Bronchial epithelial cell (primary cell): ENCODE measurements at regions not wholly inside any gene's neighbourhood (a gene's known extent, or its start where the extent isn't known, plus 50 kb on each side); places are given as distances from the start of the nearest gene placed in this dataset.

Source experiments
- DNase-seq: peaks from one replicate; pipeline ENCODE4 v3.0.0-alpha.2; 2010; ENCODE audit warnings: low read depth
- FAIRE-seq: peaks from 2 replicates; lab custom pipeline; 2011; peaks lifted over from hg19 to GRCh38; lab: Jason Lieb, UNC
- H3K27me3 ChIP-seq: 2 replicates; pipeline ENCODE4 v1.5.1; 2011; ENCODE audit warnings: low read length; ENCODE audit not compliant: control insufficient read depth, insufficient read depth
- H3K36me3 ChIP-seq: 2 replicates; pipeline ENCODE4 v1.5.1; 2011; ENCODE audit warnings: low read length; ENCODE audit not compliant: control insufficient read depth, insufficient read depth
- H3K4me3 ChIP-seq: 2 replicates; pipeline ENCODE4 v1.5.1; 2011; ENCODE audit warnings: mild to moderate bottlenecking, low read depth, low read length, control low read depth
- TF ChIP-seq, protein P1 (sequence below): IDR thresholded peaks from 2 replicates; pipeline ENCODE4 v1.5.1; 2011; ENCODE audit warnings: mild to moderate bottlenecking, moderate library complexity, low read length, control low read depth, inconsistent platforms; ENCODE audit not compliant: insufficient read depth, severe bottlenecking

DNA sequence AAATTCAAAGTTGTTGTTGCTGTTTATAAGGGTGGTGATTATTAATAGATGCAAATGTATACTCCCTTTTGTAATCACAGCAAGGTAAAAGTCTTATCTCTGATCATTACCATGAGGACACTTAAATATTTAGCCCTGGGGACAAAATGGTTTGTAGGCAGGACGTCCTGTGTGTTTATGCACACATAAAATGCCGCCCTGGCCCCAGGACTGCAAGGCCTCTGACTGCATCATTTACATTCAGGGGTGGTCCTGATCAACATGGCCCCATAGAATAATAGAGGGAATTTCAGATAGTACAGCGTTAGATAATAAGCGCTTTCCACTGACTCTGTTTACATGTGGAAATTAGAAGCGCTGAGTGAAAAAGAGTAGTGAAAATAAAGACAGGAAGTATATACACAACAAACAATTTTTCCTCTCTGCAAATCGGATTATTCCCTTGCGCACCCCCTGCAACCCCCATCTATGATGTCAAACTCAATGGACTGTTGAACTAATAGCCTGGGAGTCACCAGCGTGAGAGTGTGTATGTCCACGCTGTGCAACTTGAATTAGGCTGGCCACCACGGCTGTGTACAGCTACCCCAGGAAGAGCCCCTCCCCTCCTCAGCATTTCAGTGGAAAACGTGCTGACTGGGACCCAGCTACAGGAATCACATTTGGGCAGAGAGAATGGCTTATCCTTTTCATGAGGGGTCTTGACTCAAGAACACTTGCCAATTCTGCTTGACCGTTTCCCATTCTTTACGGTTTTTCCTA lies 291.5 kb downstream of the SOX11 start:
- H3K36me3 ChIP-seq: no peaks in the 10 kb centered on the region
- no peak overlapping the region for H3K4me3 ChIP-seq
- DNase-seq: no peak
- TF ChIP-seq, protein P1, sequence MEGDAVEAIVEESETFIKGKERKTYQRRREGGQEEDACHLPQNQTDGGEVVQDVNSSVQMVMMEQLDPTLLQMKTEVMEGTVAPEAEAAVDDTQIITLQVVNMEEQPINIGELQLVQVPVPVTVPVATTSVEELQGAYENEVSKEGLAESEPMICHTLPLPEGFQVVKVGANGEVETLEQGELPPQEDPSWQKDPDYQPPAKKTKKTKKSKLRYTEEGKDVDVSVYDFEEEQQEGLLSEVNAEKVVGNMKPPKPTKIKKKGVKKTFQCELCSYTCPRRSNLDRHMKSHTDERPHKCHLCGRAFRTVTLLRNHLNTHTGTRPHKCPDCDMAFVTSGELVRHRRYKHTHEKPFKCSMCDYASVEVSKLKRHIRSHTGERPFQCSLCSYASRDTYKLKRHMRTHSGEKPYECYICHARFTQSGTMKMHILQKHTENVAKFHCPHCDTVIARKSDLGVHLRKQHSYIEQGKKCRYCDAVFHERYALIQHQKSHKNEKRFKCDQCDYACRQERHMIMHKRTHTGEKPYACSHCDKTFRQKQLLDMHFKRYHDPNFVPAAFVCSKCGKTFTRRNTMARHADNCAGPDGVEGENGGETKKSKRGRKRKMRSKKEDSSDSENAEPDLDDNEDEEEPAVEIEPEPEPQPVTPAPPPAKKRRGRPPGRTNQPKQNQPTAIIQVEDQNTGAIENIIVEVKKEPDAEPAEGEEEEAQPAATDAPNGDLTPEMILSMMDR: no peak
- H3K27me3 ChIP-seq: no peaks in the 10 kb centered on the region
- FAIRE-seq: peak; percentile 47

DNA sequence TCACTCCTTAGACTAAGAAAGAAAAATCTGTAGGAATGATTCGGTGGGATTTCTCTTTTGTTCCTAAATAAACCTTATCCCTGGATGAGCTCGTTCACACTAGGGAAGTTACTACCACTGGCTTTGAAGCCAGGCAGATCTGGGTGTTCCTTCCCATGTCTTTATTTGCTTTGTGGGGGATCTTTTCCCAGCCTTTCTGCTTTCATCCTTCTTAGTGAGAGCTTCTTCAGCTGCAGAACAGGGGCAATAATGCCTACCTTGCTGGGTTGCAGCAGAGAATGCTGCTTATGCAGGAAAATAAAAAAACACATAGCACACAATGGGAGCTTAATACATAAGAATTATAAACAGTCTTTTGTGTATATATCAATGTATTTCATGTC lies 292.1 kb downstream of the SOX11 start:
- H3K4me3 ChIP-seq: no peak overlapping the region
- TF ChIP-seq, protein P1: no peak
- FAIRE-seq (peak; percentile 32), DNase-seq (no peak)
- H3K27me3 ChIP-seq: no peaks in the 10 kb centered on the region
- no peaks in the 10 kb centered on the region for H3K36me3 ChIP-seq

DNA sequence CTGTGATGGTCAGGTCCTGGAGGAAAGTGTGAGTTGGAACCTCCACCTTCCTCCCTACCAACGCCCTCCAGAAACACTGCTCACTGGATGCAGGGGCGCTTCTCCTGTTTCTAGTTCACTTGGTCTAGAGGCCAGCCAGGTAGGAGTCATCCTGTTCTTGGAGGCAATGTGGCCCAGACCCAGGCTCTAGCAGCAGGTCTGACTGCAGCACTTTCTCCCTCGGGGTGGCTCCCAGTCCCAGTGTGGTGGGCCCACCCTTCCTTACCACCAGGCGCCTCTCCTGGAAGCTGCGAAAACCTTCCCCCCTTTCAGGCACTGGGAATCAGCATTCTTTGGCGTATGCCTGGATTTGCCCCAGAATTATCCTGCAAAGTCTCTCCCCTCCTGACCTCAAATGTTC lies 292.8 kb downstream of the SOX11 start:
- DNase-seq (no peak), FAIRE-seq (no peak)
- H3K4me3 ChIP-seq: no peak overlapping the region
- TF ChIP-seq, protein P1: no peak
- H3K27me3 ChIP-seq: no peaks in the 10 kb centered on the region
- no peaks in the 10 kb centered on the region for H3K36me3 ChIP-seq

DNA sequence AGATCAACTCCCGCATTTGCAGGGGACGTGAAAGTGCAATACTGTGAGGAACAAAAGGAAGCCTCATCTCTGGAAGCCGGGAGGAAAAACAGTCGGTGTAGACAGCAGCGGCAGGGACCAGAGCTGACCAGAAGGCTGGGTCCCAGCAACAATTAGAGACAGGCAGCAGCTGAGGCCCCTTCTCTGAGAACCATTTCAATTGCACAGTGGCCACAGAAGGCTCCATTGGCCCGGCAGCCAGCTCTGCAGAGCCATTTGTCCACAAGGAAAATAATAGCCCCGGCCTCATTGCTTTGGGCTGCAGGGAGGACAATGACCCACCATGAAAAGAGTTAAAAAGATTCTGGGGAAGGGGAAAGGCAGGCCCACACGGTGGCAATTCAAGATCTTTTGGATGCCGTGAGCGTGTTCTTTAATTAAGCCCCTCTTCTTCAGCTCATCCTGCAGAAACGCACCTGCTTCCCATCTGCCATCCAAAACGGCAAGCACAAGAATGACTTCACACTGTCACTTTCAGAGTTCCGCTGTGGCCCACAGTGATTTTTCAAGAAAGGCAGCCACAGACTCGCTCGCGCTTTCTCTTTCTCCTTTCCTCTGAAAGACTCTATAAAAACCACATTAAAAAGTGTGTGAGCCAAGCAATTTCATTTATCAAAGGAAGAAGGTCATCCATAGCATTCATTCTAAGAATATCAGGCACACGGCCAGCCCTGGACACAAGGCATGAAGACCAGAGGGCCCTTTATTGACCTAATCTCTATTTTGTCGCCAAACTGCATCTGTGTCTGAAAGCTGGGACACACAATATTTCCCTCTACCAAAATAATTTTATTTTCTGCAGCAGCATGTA lies 293.6 kb downstream of the SOX11 start:
- no peak overlapping the region for H3K4me3 ChIP-seq
- no peak for FAIRE-seq
- no peak for DNase-seq
- H3K36me3 ChIP-seq: no peaks in the 10 kb centered on the region
- TF ChIP-seq, protein P1: no peak
- no peaks in the 10 kb centered on the region for H3K27me3 ChIP-seq

DNA sequence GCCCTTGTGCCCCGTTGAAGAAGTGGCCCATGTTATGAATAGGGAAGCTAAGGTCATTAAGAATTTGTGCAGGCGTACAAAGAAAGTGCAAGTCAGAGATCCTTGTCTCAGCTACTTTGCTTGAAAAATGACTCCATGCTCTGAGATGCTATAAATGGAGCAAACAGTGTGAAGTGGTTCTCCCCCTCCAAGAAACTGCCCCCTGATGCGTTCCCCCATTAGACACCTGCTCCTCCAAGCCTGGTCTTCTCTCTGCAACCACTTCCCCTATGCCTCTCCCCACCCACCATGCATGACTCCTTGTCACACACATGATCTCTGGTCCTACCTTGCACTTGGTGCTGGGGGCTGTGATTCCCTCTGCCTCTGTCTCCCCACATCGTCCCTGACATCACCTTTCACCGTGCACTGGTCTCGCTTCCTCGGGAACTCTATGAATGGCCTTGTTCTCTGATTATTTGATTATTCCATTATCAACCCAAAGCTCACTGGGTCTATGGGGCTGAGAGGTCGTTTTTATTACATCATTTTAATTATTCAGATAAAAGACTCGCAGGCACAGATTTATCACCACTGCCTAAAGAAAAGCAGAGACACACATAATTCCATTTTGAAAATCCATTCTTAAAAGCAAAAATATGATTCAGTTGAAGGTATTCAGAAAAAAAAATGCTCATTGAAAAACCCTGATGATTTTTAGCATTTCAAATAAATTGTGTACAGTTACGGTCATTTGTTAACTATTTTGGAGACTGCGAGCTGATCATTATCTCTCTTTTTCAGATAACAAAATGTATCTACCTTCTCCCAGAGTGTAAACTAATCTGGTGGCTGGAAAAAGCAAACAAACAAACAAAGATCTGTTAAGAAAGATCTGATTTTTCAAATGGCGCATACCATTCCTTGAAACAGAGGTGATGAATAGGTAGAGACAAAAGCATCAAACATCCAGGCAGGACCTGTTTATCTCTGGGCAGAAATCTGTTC lies 294.9 kb downstream of the SOX11 start:
- Histone ChIP-seq H3K36me3 (no peaks in the 10 kb centered on the region), H3K4me3 (no peak overlapping the region), H3K27me3 (no peaks in the 10 kb centered on the region)
- DNase-seq (no peak), FAIRE-seq (no peak)
- TF ChIP-seq, protein P1: no peak
